HG03135 (cell line): ENCODE measurements at regions not wholly inside any gene's neighbourhood (a gene's known extent, or its start where the extent isn't known, plus 50 kb on each side); places are given as distances from the start of the nearest gene placed in this dataset.
"Not testable (repeated sequence)": the region's sequence is repeated elsewhere in the genome, so short reads cannot be mapped to it uniquely, and the experiment has no call there.

Source experiments
- ATAC-seq: cut with Tn5 transposase; IDR thresholded peaks from one replicate; pipeline ENCODE4 v1.9.1; 2021; ENCODE audit warnings: mild to moderate bottlenecking, moderate library complexity; ENCODE audit not compliant: unreplicated experiment

- ATAC-seq: no peak
Measured at GRCh38 chr11:127800989-127801688, 786.2 kb downstream of the ETS1 start.

GRCh38 chr11:127795326-127795725, 792.0 kb downstream of the ETS1 start:
- ATAC-seq: no peak

- ATAC-seq: no peak
Measured at GRCh38 chr11:127791844-127792243, 791.3 kb upstream of the KIRREL3 start.

- no peak for ATAC-seq
Measured at GRCh38 chr11:127790592-127790991, 790.0 kb upstream of the KIRREL3 start.

GRCh38 chr11:127789927-127790326, 789.4 kb upstream of the KIRREL3 start:
- no peak for ATAC-seq

- not testable (repeated sequence) for ATAC-seq
Measured at GRCh38 chr11:127772938-127773337, 772.4 kb upstream of the KIRREL3 start.

- not testable (repeated sequence) for ATAC-seq
Measured at GRCh38 chr11:127768931-127769330, 768.4 kb upstream of the KIRREL3 start.

- ATAC-seq: no peak
Measured at GRCh38 chr11:127766734-127767133, 766.2 kb upstream of the KIRREL3 start.

GRCh38 chr11:127738771-127739286, 738.3 kb upstream of the KIRREL3 start:
- no peak for ATAC-seq

GRCh38 chr11:127737499-127737898, 736.9 kb upstream of the KIRREL3 start:
- no peak for ATAC-seq

GRCh38 chr11:127733552-127733951, 733.0 kb upstream of the KIRREL3 start:
- ATAC-seq: no peak

- no peak for ATAC-seq
Measured at GRCh38 chr11:127726367-127726766, 725.8 kb upstream of the KIRREL3 start.

- ATAC-seq: no peak
Measured at GRCh38 chr11:127723714-127724113, 723.1 kb upstream of the KIRREL3 start.

- no peak for ATAC-seq
Measured at GRCh38 chr11:127713226-127713625, 712.7 kb upstream of the KIRREL3 start.

GRCh38 chr11:127711748-127712147, 711.2 kb upstream of the KIRREL3 start:
- no peak for ATAC-seq

GRCh38 chr11:127710831-127711230, 710.3 kb upstream of the KIRREL3 start:
- ATAC-seq: no peak

- ATAC-seq: no peak
Measured at GRCh38 chr11:127709960-127710359, 709.4 kb upstream of the KIRREL3 start.

- no peak for ATAC-seq
Measured at GRCh38 chr11:127693686-127694085, 693.1 kb upstream of the KIRREL3 start.

- ATAC-seq: no peak
Measured at GRCh38 chr11:127683321-127683720, 682.8 kb upstream of the KIRREL3 start.

- ATAC-seq: no peak
Measured at GRCh38 chr11:127679816-127680545, 679.4 kb upstream of the KIRREL3 start.

GRCh38 chr11:127678631-127679030, 678.1 kb upstream of the KIRREL3 start:
- ATAC-seq: no peak
